Keratinocyte (primary cell): ENCODE measurements at regions not wholly inside any gene's neighbourhood (a gene's known extent, or its start where the extent isn't known, plus 50 kb on each side); places are given as distances from the start of the nearest gene placed in this dataset.
A peak's percentile ranks its signal among the peaks of the same experiment; 100 is the strongest.

Source experiments
- DNase-seq: peaks from one replicate; pipeline ENCODE4 v3.0.0-alpha.2; 2011; ENCODE audit warnings: low read depth, missing footprints, low spot score
- FAIRE-seq: peaks from 2 replicates; lab custom pipeline; 2011; peaks lifted over from hg19 to GRCh38; lab: Jason Lieb, UNC
- H2AFZ ChIP-seq: 2 replicates; pipeline ENCODE4 v1.6.0; 2012; ENCODE audit warnings: low read length, control low read depth, inconsistent platforms; ENCODE audit not compliant: control insufficient read depth
- H3K27ac ChIP-seq: 2 replicates; pipeline ENCODE4 v1.5.1; 2011; ENCODE audit warnings: low read length; ENCODE audit not compliant: control insufficient read depth, insufficient read depth
- H3K27me3 ChIP-seq: 3 replicates; pipeline ENCODE4 v1.6.0; 2011; ENCODE audit warnings: low read length; ENCODE audit not compliant: control insufficient read depth, insufficient read depth; ENCODE audit errors: extremely low read depth
- H3K36me3 ChIP-seq, 2 experiments: 2 replicates in 1 of 2; 3 replicates in 1 of 2; pipeline ENCODE4 v1.5.1; 2011; ENCODE audit warnings: low read length in 2 of 2, mild to moderate bottlenecking in 1 of 2; ENCODE audit not compliant: control insufficient read depth in 2 of 2, insufficient read depth in 2 of 2; ENCODE audit errors: extremely low read depth in 1 of 2
- H3K4me1 ChIP-seq: 3 replicates; pipeline ENCODE4 v1.5.1; 2011; ENCODE audit warnings: low read length; ENCODE audit not compliant: control insufficient read depth, insufficient read depth; ENCODE audit errors: extremely low read depth
- H3K4me2 ChIP-seq: 3 replicates; pipeline ENCODE4 v1.6.0; 2011; ENCODE audit warnings: low read depth, low read length; ENCODE audit not compliant: control insufficient read depth, insufficient read depth; ENCODE audit errors: extremely low read depth
- H3K4me3 ChIP-seq, 3 experiments: fragments of 200-600 bp in 1 of 3; sonication (generic) in 1 of 3; 2 replicates in 2 of 3; 3 replicates in 1 of 3; pipeline ENCODE4 v1.5.1; 2011 to 2016; ENCODE audit warnings: low read length in 3 of 3, mild to moderate bottlenecking in 3 of 3, control low read depth in 2 of 3, inconsistent platforms in 1 of 3, low read depth in 1 of 3, mixed read lengths in 1 of 3, mixed run types in 1 of 3, moderate library complexity in 1 of 3; ENCODE audit not compliant: control insufficient read depth in 2 of 3, insufficient read depth in 2 of 3; ENCODE audit errors: extremely low read depth in 1 of 3
- H3K79me2 ChIP-seq: 2 replicates; pipeline ENCODE4 v1.6.0; 2012; ENCODE audit warnings: low read length; ENCODE audit not compliant: control insufficient read depth, insufficient read depth
- H3K9ac ChIP-seq: 3 replicates; pipeline ENCODE4 v1.6.0; 2011; ENCODE audit warnings: low read length; ENCODE audit not compliant: control insufficient read depth, insufficient read depth; ENCODE audit errors: extremely low read depth
- H3K9me1 ChIP-seq: 3 replicates; pipeline ENCODE4 v1.6.0; 2011; ENCODE audit warnings: low read length; ENCODE audit not compliant: control insufficient read depth, insufficient read depth; ENCODE audit errors: extremely low read depth
- H3K9me3 ChIP-seq: 2 replicates; pipeline ENCODE4 v1.5.1; 2012; ENCODE audit warnings: low read depth, low read length; ENCODE audit not compliant: control insufficient read depth
- H4K20me1 ChIP-seq: 3 replicates; pipeline ENCODE4 v1.6.0; 2011; ENCODE audit warnings: low read length; ENCODE audit not compliant: control insufficient read depth, insufficient read depth; ENCODE audit errors: extremely low read depth
- EZH2 ChIP-seq: IDR thresholded peaks from one replicate; pipeline ENCODE4 v1.6.1; 2012; ENCODE audit warnings: inconsistent platforms, mild to moderate bottlenecking, low read length, moderate library complexity
- dilution Hi-C: fragments of 300-500 bp; cut with MboI; formaldehyde crosslinking; loops from one replicate; pipeline ENCODE4 v1.7.0; 2020; ENCODE audit warnings: low sequenced_read_pairs; ENCODE audit not compliant: extremely low pct_ligation_motif_present
- TF ChIP-seq, protein P1 (sequence below), 3 experiments: IDR thresholded peaks in 1 of 3; conservative IDR thresholded peaks in 1 of 3; optimal IDR thresholded peaks in 1 of 3; 2 replicates in 2 of 3; 3 replicates in 1 of 3; pipeline versions ENCODE3 to v1.5.1; 2011; ENCODE audit warnings: low read length in 3 of 3, mild to moderate bottlenecking in 3 of 3, moderate library complexity in 2 of 3, control low read depth in 1 of 3, inconsistent platforms in 1 of 3; ENCODE audit not compliant: insufficient read depth in 2 of 3; ENCODE audit errors: extremely low read depth in 1 of 3

DNA sequence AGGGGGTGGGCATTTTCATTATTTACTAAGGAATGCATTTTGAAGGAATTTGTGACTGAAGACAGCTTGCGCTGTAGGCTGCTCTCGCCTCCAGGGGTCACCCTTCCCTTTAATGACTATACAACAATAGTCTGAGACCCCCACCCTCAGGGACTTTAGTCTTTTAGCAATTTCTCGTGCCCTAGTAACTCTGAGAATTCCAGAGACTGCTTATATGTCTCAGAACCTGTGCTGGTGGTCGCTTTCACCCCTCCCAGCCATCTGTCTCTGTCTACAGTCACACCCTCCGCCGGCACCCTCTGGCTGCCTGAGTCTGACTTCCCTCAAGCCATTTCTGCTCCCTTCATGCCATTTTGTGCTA lies 671.4 kb downstream of the NR2F1-AS1 start:
- Histone ChIP-seq H3K79me2 (no peaks in the 10 kb centered on the region), H2AFZ (no peak overlapping the region), H3K4me3 (no peak overlapping the region), H3K9me1 (no peaks in the 10 kb centered on the region), H3K9ac (no peak overlapping the region), H4K20me1 (no peaks in the 10 kb centered on the region), H3K4me2 (no peak overlapping the region), H3K27ac (no peak overlapping the region), H3K9me3 (no peaks in the 10 kb centered on the region), H3K27me3 (no peaks in the 10 kb centered on the region), H3K4me1 (no peaks in the 10 kb centered on the region), H3K36me3 (no peaks in the 10 kb centered on the region)
- dilution Hi-C loops = no loop called here
- no peak for TF ChIP-seq EZH2
- TF ChIP-seq, protein P1, sequence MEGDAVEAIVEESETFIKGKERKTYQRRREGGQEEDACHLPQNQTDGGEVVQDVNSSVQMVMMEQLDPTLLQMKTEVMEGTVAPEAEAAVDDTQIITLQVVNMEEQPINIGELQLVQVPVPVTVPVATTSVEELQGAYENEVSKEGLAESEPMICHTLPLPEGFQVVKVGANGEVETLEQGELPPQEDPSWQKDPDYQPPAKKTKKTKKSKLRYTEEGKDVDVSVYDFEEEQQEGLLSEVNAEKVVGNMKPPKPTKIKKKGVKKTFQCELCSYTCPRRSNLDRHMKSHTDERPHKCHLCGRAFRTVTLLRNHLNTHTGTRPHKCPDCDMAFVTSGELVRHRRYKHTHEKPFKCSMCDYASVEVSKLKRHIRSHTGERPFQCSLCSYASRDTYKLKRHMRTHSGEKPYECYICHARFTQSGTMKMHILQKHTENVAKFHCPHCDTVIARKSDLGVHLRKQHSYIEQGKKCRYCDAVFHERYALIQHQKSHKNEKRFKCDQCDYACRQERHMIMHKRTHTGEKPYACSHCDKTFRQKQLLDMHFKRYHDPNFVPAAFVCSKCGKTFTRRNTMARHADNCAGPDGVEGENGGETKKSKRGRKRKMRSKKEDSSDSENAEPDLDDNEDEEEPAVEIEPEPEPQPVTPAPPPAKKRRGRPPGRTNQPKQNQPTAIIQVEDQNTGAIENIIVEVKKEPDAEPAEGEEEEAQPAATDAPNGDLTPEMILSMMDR (optimal IDR thresholded peaks at IDR 0.05 in 1 of 3, IDR thresholded peaks at IDR 0.05 in 1 of 3, conservative IDR thresholded peaks at IDR 0.05 in 1 of 3; ENCODE audit: extremely low read depth in 1 of 3, insufficient read depth in 2 of 3, low read length in 3 of 3) = peak; percentile 25 to 57 (median 40)
- no peak for DNase-seq
- FAIRE-seq = no peak

- Histone ChIP-seq H3K9me3 (no peaks in the 10 kb centered on the region), H3K36me3 (no peaks in the 10 kb centered on the region), H3K27ac (no peak overlapping the region), H2AFZ (no peak overlapping the region), H3K27me3 (no peaks in the 10 kb centered on the region), H3K4me2 (no peak overlapping the region), H4K20me1 (no peaks in the 10 kb centered on the region), H3K4me1 (no peaks in the 10 kb centered on the region), H3K79me2 (no peaks in the 10 kb centered on the region), H3K9me1 (no peaks in the 10 kb centered on the region), H3K9ac (no peak overlapping the region), H3K4me3 (no peak overlapping the region)
- dilution Hi-C loops = no loop called here
- no peak for TF ChIP-seq EZH2
- TF ChIP-seq, protein P1 (optimal IDR thresholded peaks at IDR 0.05 in 1 of 3, IDR thresholded peaks at IDR 0.05 in 1 of 3, conservative IDR thresholded peaks at IDR 0.05 in 1 of 3; ENCODE audit: extremely low read depth in 1 of 3, insufficient read depth in 2 of 3, low read length in 3 of 3) = no peak
- no peak for DNase-seq
- FAIRE-seq = no peak
Observed at GRCh38 chr5:92908952-92909601, 671.9 kb downstream of the NR2F1-AS1 start.
